Hematopoietic multipotent progenitor cell treated with erythropoietin and hydrocortisone succinate and interleukin-3 and kit ligand, for 6 days (in vitro differentiated cells): ENCODE measurements at regions not wholly inside any gene's neighbourhood (a gene's known extent, or its start where the extent isn't known, plus 50 kb on each side); places are given as distances from the start of the nearest gene placed in this dataset.
"Not testable (repeated sequence)": the region's sequence is repeated elsewhere in the genome, so short reads cannot be mapped to it uniquely, and the experiment has no call there.

Experiments
- DNase-seq: peaks from one replicate; pipeline ENCODE4 v3.0.0-alpha.2; 2015

DNA sequence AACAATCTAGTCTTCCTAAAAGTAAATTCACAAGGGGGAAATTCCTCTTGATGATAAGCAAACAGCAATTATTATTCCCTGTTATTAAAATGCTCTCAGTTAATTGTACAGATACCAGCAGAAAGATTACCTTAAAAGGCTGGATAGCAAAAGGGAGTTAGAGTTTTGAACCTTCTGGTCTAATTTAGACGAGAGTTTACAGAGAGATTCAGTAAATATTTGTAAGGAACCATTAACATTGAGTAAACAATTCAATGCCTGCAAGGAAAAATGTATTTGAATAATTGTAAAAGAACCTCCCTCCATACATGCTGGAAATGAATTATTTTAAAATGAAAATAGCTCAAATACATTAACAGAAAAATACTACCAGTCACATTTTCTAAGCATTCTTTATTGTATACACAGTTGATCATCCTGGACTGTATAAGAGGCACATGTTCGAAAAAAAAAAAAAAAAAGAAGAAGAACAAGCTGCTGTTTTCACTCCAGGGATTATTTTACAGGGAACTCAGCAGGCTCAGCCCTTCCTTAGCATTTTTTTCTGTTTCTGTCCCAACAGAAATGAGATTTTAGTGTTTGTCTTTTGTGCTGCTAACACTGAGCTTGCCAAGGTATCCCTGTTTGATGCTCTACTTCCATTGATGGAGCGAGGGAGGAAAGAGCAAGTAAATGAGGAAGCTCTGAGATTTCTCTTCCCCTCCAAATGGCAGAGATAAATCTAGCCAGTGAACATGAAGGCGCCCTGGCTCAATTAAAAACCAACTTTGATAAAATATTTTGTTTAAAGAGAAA lies 141.1 kb downstream of the ENC1 start:
- no peak for DNase-seq

DNA sequence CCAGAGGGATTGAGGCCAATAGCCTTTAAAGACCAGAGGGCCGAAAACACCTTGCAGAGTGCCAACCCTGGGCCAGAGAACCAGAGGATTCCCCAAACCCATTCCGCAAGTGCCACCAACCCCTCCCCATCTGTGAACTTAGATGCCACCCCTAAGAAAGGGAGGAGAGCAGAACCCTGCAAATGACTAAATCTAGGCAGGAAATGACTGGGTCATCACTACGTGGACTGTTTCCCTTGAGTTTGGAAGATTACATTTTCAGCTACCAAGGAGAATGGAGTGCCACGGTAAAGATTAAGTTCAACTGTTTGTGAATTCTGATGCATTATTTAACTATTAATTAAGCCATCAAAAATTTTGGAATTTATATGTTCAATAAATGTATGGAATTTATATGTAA lies 142.8 kb downstream of the ENC1 start:
- DNase-seq: no peak

DNA sequence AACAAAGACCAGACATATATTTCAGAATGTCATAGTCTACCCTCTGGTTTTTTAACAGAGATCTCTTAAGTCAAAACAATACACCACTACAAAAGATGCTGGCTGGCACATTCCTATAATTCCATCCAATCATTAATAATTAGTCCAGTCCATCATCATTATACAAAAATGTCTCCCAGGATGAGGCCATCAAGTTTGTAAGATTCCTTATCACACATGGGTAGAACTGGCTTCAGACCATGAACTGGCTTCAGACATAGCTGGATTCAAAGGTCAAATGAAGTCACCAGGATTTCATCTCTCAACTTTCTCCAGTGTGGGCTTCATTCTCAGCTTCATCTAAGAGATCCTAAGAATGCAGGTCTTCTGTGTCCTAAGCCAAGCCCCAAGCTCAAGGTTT lies 147.1 kb downstream of the ENC1 start:
- no peak for DNase-seq

DNA sequence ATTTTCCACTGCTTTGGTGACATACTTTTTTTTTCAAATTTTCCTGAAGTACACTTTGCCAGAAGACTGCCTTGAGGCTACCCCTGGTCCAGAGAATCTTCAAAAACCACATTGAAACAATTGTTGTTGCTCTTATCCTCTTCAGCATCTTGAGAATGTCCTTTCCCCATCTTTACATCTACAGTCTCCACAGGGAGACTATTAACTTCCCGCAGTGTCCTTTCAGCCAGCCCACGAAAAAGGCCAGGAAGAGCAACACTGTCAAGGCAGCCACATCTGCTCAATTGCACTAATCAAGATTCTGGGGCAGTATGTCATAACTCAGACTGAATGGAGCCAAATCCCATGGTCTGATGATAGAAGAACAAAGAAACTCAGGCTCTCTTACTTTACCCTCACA lies 148.3 kb downstream of the ENC1 start:
- no peak for DNase-seq

DNA sequence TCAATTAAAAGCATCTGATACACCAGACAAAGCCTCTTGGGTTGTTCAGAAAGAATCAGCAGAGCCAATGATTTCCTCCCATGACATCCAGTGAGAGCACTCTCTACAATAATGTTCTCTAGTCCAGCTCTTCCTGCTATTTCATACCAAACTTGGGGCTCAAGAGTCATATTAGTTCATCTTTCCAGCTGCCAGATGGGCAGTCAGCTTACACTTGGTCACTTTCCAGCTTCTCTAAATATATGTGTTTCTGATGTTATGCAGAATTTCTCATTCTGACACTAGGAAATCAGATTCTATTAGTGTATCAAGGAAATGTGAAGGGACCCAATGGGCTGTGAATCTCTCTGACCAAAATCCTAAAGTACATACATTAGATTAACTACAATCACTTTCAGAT lies 148.9 kb downstream of the ENC1 start:
- no peak for DNase-seq

DNA sequence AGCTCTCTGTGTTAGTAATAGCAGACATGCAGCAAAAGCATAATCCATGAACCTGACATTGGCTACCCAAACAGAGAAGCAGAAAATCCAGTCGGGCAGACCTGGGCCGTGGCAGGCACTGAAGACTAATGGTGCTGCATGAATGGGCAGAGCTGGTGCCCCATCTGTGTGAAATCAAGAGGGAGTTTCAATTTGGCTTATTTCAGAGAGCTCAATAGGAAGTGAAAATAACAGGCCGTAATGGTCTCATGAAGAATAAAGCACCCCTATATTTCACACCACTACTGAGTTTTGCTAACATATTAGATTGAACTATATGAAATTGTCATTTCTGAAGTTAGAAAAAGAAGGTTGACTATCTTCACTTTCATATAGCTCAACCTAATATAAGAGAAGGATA lies 149.7 kb downstream of the ENC1 start:
- no peak for DNase-seq

DNA sequence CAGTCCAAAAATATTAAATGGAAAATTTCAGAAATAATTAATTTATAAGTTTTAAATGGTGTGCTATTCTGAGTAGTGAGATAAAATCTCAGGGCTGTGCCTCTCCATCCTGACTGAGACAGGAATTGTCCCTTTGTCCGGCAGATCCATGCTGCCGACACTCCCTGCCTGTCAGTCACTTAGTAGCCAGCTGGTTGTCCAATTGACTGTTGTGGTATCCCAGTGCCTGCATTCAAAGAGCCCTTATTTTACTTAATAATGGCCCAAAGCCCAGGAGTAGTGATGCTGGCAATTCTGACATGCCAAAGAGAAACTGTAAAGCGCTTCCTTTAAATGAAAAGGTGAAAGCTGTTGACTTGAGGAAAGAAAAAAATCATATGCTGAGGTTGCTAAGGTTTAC lies 157.5 kb downstream of the ENC1 start:
- DNase-seq: no peak

DNA sequence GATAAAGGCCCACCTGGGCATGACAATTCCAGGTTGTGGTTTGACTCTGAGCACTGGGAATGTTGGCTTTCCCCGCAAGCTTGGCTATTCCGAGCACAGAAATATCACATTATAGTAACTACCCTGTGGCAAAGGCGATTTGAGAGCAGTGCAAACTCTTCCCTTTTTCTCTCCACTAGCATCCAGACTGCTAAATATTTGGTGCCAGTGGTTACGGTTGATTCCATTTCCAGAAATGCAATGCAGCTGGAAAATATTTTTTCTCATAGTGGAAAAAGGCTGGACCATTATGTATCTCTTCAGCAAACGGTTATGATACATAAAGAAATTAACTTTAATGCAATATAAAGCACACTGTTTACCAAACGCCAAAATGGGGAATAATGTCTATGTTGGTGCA lies 158.0 kb downstream of the ENC1 start:
- no peak for DNase-seq

DNA sequence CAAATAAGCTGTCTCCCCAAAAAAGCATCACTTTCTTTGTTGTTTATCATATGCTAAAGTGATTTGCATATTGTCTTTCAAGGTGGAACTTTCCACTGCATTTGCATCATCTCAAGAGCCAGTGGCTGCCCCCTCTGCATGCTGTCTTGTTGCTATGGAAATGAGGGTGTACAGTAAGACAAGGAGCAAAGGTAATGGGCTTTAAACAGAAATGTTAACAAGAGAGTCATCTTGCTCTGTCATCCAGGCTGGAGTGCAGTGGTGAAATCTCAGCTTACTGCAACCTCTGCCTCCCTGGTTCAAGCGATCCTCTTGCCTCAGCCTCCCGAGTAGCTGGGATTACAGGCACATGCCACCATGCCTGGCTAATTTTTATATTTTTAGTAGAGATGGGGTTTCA lies 159.2 kb downstream of the ENC1 start:
- not testable (repeated sequence) for DNase-seq

DNA sequence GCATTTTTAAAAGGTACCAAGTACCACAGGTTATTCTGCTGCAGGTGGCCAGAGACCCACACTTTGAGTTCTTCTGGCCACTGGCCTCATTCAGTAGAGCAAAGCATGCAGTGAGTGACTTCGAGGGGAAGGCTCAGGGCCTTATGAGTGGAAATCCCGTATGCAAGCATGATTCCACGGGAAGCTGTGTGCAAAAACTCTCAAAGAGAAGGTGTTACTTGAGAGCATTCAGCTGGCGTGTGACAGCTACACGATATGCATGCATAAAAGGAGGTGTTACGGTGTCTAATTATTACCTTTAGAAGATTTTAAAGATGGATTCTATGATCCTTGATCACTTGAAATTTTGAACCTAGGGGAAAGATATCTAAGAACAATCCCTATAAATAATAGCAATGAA lies 160.3 kb downstream of the ENC1 start:
- no peak for DNase-seq

DNA sequence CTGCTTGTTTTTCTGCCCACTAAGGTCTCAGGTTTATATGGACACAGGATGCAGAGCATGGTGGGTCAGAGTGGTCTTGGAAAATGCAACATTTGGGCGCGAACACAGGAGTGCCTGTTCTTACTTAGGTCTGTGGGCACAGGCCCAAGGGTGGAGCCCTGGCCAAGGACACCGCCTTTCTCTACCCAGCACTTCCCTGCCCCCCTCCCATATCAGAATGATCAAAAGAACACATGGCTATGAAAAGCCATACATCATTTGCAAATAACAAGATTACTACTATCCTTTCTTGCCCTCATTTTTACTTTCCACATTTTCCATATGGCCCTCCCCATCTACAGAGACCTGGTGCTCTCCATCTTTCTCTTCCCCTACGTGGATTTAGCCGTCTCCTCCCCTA lies 162.2 kb downstream of the ENC1 start:
- DNase-seq: peak; percentile 10

DNA sequence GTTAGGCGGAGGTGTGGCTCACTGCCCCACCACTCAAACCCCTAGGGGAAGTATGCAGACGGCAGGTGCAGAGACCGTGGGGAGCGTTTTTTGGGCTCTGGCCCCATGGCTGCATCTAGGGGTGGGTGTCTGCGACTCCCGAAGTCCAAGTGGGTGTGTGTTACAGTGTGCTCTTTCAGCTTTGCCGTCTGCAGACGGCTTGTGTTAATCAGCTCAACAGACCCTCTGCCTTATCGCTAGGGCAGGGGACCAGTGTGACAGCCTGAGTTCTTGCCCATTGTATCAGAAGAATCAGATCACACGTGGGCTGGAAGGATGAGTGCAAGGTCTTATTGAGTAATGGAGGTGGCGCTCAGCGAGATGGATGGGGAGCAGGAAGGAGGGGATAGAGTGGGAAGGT lies 162.8 kb downstream of the ENC1 start:
- no peak for DNase-seq

DNA sequence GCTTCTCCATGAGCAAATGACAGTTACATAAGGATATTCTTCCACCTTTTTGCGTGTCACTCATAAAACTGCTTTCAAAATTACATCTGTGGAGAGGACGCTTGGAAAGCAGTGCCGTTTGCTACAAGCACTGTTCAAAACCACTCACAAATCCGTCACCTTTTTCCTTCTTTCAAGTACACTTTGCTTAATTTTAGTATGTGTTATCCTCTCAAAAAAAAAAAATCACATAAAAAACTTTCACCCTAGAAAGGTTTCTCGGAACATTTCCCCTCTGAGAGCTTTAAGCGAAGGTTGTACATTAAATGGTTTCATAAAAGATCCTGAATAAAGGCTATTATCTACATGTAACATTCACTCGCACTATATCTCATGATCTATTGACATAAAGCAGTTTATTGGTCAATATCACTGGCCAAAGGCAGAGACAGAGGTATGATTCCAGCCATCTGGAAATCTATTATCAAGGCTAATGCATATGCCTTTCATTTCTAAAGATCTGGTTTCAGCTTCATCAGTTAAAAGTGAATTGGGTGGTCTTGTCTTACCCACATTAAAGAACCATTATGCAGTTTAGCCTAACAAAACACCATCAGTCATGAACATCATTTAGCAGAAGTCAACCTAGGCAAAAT lies 163.6 kb downstream of the ENC1 start:
- DNase-seq: no peak

DNA sequence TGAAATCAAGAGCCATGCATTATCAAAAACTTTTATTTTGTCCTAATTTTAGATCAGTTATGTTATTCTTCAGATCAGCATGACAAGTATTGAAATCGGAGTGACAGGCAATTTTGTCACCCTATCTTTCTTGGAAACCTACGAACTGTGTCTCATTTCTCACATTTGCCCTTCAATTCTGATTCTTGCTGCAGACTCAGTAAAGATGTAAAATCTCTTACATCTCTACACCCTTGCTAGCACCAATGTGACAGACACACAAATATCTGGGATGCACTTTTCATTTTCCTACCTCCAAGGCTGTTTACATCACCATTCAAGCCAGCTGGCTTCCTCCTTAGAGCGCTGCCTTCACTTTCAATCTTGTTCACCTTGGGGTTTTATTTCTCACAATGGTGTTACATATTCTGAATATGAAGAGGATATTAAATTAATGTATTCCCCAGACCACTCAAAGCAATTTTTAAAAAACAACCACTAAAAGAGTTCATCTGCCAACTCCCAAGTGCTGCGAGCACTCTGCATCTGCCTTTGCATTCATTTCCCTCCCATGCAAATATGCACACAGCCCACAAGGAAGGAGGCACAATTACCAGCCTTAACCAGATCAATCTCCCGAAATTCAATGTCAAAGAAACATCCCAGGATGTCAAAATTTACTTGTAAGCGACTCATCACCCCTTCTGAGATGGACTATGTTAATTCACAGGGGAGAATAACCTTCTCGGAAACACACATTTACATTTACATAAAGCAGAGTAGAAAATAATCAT lies 164.3 kb downstream of the ENC1 start:
- DNase-seq: no peak

DNA sequence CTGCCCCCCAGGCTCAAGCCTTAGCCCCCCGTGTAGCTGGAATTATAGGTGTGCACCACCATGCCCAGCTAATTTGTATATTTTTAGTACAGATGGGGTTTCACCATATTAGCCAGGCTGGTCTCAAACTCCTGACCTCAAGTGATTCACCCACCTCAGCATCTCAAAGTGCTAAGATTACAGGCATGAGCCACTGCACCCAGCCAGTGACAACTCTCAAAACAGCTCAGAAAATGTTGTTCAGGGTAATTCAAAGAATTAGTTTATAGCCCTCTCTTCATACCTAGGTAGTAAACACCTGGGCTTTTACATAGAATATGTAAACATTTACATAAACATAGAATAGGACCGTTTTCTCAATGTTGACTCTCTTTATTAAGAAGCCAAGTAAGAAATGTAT lies 168.7 kb downstream of the ENC1 start:
- no peak for DNase-seq

DNA sequence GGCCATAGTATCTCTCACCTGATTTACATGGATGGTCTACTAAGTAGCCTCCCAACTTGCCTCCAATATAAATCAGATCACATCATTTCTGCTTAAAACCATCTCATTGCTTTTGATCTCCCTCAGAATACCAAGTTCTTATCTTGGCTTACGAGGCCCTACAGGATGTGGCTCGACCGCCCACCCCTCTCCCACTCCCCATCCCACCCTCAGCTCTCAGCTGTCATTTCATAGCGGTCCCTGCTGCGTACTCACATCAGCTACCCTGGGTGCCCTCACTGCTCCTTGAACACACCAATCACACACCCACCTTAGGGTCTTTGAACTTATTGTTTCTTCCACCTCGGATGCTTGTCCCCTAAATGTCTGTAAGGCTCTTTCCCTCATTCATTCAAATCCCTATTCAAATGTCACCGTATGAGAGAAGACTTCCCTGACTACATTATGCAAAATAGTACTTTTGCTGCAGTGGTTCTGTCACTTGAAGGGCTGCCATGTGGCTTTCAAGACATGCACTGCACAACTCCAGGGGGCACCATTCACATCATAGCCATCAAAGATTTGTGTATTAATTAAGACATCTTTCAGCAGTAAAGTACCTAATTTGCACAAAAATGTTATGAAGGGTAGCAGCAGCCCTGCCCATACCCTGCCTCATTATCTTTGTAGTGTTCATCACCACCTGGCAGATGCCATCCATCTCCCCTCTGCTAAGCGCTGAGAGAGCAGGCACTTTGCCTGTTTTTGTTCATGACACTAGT lies 171.1 kb downstream of the ENC1 start:
- no peak for DNase-seq

DNA sequence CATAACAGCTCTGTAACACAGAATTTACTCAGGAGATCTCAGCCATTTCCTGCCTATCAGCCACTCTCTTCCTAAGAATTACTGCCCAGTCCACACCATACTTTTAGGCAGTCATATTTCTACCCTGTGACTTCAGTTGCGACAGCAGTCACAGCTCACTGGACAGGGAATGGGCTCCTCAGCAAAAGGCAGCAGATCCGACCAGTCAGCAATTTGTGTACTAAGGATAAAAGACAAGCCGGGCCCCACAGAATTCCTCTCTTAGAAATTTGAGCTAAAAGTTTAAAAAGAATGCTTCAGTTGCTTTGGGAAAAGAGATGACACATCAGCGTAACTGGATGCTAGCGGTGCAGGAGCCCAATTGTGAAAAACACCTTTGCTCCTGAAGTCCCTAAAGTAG lies 172.1 kb downstream of the ENC1 start:
- no peak for DNase-seq

DNA sequence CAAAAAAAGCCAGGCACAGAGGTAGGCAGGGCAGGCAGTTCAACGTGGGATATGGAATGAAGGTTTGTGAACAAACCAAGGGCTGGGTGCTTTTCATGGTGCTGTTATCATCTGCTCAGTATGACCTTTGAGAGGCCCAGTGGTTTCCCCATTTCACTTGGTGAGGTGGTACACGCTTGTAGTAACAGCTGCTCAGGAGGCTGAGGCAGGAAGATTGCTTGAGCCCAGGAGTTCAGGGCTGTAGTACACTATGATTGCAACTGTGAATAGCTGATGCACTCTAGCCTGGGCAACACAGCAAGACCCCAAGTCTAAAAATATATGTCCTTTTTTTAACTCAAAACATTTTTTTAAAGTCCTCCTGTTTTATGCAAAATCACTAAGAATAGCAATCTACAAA lies 174.8 kb downstream of the ENC1 start:
- DNase-seq: no peak

DNA sequence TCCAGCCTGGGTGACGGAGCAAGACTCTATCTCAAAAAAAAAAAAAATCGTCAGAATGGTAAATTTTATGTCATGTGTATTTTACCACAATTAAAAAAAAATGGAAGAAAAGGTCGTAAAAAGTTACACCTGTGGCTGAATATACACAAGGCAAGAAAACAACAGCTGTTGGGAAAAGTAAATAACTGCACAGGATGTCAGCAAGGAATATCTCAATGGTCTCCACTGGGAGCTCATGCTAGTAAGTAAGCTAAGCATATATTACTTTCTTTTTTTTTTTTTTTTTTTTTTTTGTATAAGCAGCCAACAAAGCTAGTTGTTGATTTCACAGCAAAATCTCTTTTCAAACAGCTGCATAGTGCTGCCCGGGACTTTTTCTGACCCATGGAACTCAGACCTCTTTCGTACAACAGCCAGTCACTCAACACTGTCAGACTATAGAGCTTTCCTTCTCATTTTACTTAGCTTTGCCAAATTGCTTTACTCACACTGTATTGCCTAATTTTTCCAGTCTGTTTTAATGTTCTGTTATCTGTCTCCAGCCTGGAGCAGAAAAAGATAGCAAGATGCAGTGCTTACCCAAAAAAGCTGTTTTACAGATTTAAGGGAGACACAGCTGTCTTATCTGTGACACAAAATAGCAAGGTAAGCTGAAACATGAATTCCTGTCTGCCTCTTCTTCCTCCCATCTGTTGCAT lies 175.9 kb downstream of the ENC1 start:
- DNase-seq: no peak

DNA sequence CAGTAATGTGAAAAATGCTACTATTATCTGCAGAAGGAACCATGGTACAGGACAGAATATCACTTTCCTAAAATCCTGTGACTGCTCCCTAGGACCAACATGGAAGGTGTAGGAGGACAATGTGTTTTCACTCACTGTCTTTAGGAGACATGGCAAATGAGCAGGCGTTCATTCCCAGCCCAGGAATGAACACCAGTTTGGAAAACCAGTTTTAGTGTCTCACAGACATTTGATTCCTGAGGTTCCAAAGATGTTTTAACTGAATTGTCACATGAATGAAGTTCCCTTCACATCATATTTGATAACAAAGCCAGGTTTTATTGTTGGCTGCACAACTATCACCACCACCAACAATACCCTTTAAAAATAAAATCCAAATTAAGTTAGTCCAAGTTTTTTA lies 178.2 kb downstream of the ENC1 start:
- DNase-seq: no peak

DNA sequence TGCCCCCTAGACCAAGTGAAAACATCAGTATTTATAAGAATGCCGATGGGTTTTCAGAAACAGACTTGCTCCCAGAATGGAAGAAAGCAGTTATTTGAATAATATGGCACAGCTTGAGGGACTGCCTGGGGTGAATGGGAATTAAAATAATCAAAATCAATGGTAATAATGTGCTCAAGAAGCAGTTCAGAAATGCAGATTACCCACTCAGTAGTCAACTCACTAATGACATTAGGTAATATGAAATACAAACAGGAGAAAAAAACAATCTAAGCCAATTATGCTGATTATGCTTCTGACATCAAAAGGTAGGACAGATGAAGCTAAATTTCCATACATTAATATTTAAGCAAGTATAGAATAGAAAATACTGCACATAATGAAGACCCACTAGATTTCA lies 179.3 kb downstream of the ENC1 start:
- DNase-seq: no peak

DNA sequence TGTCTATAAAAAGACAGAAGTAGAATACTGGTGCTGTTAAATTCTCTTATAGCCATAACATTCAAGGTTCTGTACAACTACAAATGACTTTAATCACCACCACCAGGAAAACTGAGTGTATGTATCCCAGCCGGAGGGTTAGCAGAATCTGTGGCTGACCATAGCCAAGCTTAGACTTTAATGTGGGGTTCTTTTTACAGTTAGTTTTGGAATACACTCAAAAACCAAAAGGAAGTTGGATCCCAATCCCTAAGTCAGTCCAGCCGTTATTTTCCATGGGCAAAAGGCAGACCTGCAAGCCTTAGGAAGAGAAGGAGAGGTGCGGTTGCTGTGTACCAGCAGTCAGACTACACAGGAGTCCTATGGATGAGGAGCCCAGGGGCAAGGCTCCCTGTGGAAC lies 179.8 kb downstream of the ENC1 start:
- DNase-seq: no peak

DNA sequence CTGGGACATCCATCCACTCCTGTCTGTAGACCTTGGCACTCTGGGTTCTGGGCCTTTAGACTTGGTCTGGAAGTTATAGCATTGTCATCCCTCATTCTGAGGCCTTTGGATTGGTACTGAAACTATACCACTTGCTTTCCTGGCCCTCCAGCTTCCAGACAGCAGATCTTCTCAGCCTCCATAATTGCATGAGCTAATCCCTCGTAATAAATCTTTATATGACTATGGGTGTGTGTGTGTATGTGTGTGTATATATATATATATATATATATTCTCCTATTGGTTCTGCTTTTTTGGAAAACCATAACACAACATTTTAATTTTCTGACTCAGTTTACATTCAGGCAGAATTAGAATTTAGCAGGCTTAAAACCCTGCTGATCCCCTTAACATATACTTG lies 180.5 kb downstream of the ENC1 start:
- no peak for DNase-seq
